ENCODE measurements at regions not wholly inside any gene's neighbourhood (a gene's known extent, or its start where the extent isn't known, plus 50 kb on each side); places are given as distances from the start of the nearest gene placed in this dataset.

GRCh38 chr16:10332775-10333174 is 53.1 kb upstream of the ATF7IP2 start:
- TF ChIP-seq SMC3 (conservative IDR thresholded peaks at IDR 0.05; ENCODE audit: poor library complexity) (no peak), CTCF (IDR thresholded peaks at IDR 0.05; ENCODE audit: poor library complexity, severe bottlenecking) (no peak), EZH2 (IDR thresholded peaks at IDR 0.05; ENCODE audit: borderline replicate concordance, insufficient read depth, low read length, poor library complexity, severe bottlenecking) (no peak), EP300 (conservative IDR thresholded peaks at IDR 0.05; ENCODE audit: poor library complexity, severe bottlenecking) (no peak)
